GM21825 (cell line): ENCODE measurements at regions not wholly inside any gene's neighbourhood (a gene's known extent, or its start where the extent isn't known, plus 50 kb on each side); places are given as distances from the start of the nearest gene placed in this dataset.

Experiments
- ATAC-seq: cut with Tn5 transposase; IDR thresholded peaks from one replicate; pipeline ENCODE4 v1.9.1; 2021; ENCODE audit warnings: mild to moderate bottlenecking, moderate library complexity; ENCODE audit not compliant: unreplicated experiment

DNA sequence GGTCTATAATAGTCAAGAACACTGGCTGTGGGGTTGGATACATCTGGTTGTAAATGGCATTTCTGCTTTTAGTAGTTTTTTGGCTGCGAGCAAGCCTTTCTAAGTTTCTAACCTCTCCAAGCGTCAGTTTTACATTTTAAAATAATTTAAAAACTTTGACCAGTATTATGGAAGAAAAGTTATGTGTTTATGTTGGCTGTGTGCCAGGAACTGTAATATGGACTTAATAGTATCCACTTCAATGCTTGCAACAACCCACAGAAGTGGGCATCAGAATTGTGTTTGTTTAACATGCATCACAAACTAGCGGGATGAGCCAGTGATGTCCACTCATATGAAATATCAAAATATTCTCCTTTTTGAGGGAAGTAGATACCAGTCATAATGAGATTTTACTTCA is 844.2 kb downstream of the JRKL start:
- no peak for ATAC-seq

DNA sequence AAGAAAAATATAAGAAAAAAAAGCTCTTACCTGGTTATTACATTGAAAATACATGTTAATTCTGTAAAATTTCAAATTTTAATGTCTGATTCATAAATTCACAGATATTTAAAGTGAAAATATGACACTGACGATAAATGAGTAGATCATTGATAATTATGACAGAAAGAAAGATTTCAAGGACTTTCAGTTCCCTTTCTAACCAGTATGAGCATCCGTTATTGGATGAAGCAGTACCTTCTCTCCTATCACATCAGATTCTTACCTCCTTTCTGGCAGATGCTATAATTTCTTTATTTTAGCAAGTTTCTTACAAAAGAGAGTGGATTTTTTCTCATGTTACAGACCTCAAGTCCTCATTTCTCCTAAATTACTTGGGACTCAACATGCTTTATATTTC is 847.3 kb downstream of the JRKL start:
- no peak for ATAC-seq

DNA sequence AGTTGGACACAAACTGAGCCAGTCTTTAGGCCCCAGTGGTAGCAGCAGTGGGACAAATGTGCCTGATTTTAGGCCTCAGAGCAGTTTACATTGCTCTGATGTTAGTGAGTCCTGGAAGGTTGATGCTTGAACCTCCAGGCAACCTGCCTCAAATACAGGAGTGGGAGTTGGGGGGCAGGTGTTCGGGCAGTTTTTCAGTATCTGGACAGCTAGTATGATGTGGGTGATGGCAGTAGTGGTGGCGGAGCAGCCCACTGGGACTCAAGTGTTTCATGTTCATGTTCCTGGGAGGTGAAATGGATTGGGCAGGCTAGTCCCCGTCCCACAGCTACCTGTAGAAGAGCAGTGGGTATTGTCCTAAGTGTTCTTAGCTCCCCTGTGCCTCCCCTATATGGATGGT is 857.8 kb downstream of the JRKL start:
- ATAC-seq: no peak

DNA sequence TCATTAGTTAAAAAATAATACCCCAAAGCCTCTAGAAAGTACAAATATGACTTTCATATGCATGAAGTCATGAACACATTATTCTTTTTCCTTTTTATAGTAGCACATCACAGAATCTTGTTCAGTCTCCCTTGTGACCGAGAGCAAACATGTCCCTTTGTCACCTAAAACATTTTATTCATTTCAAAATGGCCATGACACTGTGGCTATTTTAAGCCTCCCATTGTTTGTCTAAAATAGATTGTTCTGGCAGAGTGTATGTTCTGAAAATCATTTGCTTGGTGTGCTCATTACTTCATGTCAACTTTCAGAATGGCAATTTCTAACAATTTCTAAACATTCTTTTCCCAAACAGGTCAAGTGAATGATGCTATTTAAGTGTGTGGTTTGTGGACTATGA is 865.0 kb downstream of the JRKL start:
- ATAC-seq: no peak

DNA sequence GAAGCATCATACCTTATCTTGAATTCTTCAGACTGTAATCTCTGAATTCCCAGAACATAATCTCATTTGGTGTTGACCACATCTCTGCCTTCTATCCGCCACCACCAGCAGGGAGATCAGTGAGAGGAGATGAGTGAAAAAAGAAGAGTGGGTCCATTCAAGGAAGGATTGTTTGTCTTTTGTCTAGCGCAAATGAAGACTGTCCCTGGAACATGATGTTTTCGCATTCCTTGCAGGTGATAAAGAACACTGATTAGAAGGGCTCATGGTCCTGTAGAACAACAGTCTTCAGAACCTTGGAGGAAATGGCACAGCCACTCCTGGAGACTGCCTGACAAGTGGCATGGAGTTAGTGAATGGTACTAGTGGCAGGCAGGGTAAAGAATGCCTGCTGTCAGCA is 869.6 kb downstream of the JRKL start:
- ATAC-seq: no peak

DNA sequence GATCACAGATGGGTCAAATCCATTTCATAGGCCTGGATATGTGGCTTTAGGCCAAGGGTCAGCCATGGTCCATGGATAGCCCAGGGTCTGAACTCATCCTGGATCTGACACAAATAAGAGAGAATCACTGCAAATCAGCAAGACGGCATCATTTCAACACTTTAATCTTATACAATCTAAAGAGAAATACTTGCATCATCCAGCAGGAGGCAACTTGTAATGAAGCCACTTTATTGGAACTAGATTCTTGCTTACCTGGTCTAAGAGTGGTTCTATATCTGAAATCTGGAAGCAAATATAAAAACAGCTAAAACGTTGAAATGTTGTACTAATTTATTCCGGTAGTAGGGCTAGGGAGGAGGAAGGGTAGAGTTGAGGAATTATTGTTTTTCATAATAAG is 870.1 kb downstream of the JRKL start:
- ATAC-seq: no peak

DNA sequence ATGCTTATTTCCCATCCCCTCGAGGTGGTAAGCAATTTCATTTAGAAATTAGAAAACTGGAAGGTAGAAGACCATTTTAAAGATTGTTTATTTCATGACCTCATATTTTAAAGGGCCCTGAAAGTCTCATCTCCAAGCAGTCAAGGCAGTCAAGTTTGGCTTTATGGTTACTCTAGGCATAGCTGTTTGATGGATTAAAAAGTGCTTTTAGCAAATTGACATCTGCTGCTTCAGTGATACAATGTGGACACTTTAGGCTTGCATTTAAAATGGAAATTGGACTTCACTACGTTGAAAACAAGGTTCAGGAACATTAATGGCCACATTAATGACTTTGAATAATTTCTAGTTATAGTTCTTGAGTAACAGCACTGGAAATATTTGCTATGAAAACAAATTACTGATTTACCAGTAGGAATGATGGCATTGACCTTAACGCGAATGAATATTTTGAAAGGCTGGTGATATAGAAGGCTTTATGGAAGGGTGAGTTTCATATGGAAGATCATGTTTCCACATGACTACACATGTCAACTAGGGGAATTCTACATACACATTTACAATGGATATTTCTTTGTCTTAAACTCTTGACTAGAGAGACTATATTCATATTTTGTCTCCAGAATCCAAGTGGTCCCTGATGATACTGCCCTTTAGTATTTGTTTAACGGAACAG is 873.5 kb downstream of the JRKL start:
- no peak for ATAC-seq

DNA sequence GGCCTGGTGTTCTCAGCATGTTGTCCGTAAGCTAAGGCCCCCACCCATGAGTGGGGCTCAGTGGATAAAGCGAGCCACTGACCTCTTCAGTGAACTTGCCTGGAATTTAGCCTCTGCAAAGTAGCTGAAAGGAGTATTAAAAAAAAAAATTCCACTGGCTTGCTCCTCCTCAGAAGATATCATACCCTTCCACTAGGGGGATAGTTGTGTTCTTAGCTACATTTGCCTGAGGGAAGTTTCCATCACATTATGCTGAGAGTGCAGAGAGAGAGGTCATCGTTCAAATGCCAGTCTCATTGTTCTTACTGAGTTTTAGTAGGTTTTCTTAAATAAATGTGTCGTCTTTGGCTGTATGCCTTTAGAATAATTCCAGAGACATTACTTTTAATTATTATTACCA is 879.7 kb downstream of the JRKL start:
- ATAC-seq: no peak

DNA sequence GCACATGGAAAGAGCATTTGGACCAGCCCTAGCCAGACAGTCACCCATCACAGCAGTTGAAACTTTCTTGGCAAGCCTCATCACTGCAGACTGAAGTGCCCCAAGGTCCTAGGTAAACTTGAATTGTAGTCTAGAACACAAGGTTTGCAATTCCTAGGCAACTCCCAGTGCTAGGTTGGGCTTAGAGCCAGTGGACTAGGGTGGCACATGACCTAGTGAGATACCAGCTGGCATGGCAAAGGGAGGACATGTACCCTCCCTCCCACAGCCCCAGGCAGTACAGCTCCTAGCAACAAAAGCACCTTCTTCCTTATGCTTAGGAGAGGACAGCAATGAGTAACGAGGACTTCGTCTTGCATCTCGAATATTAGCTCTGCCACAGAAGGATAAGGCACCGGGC is 889.5 kb downstream of the JRKL start:
- no peak for ATAC-seq

DNA sequence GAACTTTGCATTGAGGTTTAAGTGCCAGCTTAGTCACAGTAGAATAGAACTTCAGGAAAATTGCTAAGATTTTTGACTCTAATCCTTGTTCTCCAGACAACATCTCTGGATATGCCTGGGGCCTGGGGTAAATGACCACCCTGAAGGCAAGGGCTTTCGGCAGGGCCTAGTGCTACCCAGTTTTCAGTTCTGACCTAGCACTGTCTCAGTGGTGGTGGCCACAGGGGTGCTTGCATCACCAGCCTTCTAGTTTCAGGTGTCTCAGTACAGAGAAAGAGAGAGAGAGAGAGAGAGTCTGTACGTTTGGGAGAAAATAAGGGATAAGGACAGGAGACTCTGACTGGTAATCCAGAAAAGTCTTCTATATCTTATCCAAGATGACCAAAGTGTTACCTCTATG is 890.5 kb downstream of the JRKL start:
- no peak for ATAC-seq

DNA sequence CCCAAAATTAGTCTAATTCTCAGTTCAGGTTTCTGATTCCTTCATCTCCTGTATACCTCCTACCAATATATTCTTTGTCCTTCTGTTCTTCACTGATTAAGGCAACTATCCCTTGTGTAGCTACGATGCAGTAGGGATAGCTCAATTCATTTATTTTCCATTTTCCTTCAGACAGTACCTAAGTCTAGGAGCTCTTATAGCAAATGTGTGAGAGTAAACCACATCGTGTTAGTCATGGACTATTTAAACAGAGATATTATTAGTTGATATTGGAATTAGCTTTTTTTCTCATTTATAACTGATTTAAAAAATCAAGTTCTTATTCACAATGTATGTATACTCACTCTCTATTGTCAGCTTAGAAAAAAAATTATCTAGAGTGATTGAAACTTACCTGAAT is 900.0 kb downstream of the JRKL start:
- ATAC-seq: no peak

DNA sequence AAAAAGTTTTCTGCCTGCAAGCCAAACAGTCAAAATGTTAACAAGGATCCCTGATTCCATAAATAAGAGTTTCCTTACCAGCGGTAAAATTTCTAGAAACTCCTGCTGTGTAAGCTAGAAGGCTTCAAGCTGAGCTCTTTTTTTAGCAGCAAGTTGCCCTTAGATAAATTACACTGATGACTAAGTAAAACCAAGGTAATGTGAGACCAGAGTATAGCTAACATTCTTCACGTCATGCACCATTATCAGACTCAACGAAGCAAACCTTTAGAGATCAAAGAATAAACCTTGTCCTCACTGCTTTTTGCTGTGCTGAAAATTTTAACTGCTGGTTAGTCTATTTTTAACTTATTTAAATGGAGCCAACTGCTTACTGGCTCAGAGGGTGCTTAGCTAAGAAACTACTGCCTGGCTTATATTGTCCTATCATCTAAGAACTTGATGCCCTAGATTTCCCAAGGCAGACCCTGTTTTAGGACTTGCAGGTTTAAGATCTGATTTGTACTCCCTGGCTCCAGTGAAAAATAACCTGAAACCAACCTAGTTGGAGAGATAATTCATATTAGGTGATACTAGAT is 900.7 kb downstream of the JRKL start:
- ATAC-seq: no peak

DNA sequence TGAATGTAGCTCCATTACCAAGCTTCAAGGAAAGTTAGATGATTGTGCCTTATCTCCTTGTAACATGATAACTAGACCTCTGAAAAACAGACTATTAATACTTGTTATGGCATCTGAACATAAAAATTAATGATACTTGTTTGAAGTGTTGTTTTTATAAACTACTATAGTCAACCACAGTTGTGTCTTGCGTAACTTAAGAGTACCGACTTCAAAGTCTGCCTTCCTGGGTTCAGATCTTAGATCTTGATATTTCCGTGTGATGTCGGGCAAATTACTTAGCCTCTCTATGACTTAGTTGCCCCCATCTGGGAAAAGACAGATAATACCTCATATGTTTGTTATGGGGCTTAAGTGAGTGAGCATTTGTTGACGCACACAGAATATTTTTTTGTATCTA is 906.5 kb downstream of the JRKL start:
- ATAC-seq: no peak

DNA sequence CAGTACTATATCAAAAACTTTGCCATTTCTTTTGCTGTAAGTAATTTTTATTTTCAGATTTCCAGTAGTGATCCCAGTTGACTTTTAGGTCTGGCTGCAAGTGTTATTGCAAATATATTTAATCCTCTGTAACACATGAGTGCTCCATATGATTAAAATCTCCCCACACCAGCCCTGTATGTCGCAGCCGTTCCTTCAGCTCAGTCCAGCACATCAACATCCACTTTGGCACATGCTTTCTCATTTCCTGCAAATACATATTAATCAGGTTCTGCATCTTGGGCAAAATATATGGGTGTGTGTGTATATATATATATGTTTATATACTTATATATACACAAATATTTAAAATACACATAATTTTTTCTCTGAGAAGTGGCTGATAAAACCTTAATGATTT is 919.5 kb downstream of the JRKL start:
- ATAC-seq: no peak

DNA sequence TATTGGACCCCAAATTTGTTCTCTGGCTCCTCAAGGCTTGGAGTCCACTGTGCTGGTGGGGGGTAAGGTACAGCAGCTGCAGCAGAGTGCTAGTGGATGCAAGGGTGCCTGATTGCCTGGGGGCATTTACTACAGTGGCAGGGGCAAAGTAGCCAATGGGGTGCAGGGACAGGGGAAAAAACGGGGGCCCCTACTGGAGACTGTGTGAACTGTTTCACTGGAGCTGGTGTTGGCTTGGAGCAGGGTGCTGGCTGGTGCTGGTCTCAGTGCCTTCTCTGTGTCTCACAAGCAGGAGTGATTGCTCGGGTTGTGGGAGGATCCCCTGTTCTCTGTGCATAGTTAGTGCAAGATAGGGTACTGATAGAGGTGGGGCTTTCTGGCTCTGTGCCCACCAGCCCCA is 935.9 kb downstream of the JRKL start:
- no peak for ATAC-seq

DNA sequence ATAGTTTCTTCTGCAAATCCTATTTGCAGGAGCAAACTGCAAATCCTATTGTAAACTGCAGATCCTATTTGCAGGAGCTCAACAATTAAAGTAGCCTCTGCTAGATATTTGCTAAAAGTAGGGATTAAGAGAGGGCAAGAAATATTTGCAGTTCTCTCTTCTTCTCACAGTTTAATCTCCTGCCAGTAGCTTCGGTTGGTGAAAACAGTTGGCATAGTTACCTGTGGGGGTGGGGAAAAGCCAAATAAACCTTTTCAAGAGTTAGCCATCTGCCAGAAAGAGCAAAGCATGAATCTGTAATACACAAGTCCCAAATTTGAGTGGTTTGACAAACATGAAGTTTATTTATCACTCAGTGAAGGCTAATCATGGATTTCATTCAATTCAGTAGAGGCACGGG is 942.5 kb downstream of the JRKL start:
- no peak for ATAC-seq

DNA sequence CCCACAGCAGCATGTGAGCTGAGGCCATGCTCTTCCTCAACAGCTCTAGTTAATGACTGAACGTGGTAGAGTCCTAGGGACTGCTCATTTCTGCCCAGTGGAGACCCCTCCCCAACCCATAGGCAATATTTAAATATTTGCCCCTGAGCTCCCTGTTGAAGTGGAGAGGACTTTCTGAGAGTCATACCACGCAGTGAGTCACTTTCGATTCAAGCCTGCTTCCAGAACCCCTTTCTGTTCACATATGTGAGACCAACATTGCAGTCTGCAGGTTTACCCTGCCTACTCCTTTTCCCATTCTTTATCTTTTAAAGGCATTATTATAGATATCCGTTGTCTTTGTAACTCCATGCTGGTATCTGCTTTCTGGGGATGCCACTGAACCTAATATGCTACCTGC is 946.3 kb downstream of the JRKL start:
- ATAC-seq: no peak

DNA sequence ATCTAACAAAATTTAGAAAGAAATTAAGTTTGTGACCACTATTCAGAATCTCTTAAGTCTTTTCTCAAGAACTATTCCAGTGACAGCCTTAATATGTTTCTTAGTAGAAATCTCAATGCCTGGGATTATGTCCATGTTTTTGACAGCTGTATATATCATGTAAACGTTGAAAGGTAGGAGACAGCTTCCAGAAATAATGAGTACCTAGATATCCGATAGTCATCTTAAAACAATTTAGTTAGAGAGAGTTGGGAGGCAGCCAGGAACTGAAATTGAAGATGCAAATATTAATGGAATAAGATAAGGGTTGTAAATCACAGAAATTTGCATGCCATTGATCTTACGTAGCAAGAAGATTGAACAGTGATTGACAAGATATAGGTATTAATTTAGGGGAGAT is 955.2 kb downstream of the JRKL start:
- no peak for ATAC-seq

DNA sequence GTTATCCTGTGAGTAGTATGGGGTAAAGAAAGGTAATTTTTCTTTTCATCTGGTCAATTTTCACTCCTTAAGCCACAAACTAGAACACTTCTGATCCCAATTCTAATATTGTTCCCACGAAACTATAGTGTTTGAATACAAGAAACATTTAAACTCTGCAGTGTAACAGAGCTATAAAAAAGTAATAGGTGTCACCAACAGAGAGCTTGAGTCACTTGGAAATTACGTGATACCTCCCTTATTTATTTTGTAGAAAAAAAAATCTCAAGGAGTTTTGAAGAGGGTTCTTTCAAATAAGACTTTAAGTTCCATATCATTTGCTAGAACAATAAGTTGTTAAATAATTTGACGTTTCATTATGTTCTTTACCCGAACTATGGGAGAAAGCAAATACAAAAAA is 959.4 kb downstream of the JRKL start:
- no peak for ATAC-seq

DNA sequence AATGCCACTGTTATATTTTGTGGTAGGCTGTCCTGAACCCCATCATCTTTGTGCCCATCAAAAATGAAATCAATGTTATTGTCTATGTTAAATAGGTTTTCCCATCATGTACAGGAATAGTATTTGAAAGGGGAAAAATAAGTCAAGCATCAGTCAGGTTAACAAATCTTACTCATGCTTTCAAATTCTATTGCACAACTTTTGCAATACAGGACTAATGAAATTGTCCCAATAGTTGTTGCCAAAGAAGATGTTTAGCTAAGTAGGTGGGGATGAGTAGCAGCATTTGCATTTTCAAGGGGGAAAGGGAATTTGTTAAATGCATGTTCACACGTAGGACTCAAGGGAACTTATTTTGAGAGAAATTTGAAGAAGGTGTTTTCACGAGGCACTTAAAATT is 962.1 kb downstream of the JRKL start:
- ATAC-seq: no peak

DNA sequence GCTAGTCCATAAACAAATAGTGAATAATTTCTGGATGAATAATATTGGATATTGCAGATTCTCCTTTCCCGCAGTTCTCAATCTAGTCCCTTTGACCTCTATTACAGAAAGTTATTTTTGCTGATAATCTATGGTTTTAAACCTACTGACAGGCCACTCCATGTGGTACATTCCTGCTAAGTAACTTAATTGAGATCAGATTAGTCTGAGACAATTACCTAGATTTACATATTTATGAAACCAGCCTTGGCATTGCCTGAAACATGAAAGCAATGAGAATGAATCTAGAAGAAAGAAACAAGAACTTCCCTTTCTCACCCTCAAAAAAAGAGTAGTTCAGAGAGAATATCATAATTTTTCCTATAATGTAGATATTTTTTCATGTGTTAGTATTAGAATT is 964.2 kb downstream of the JRKL start:
- no peak for ATAC-seq

DNA sequence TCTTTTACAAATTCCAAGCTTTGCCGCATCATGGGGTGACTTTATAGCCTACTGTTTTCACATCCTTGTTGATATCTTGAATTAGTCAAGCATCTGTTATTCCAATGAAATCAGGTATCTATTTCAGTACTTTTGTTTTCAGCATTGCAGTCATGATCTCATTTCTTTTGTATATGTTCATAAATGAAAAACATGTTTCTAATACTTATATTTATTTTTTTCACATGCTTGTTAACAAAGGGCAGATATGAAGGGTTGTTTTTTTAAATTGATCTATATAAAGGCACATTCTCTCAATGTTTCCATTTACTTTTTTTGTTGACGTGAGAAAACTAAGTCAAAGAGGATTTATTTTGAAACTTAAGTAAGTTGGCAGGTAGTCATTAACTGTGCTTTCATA is 964.8 kb downstream of the JRKL start:
- no peak for ATAC-seq

DNA sequence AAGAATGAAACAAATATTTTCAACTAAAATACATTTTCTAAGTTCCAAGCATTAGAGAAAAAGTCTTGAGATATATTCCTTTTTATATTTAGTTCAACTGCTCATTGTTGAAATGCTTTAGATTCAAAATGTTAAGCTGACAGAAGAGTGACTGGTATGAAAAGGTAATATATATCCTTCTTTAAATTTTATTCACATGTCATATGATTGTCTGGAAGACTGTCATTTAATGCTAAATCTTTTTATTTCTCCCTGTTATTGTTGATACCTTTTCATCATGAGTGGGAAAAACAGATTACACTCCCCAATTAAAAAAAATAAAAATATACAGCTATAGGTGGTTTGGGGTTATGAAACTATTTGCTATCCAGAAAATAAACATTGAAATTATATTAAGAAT is 965.4 kb downstream of the JRKL start:
- no peak for ATAC-seq
